T-helper 1 cell (primary cell): ENCODE measurements at regions not wholly inside any gene's neighbourhood (a gene's known extent, or its start where the extent isn't known, plus 50 kb on each side); places are given as distances from the start of the nearest gene placed in this dataset.

Experiments
- DNase-seq, 5 donors: peaks; one replicate each; pipeline ENCODE4 v3.0.0-alpha.2; 2012 to 2020

- no peak for DNase-seq
Measured at GRCh38 chr12:126537961-126538530, 1472.8 kb downstream of the AACS start.

GRCh38 chr12:126538888-126539287 lies 1473.7 kb downstream of the AACS start:
- DNase-seq, result no peak

DNA sequence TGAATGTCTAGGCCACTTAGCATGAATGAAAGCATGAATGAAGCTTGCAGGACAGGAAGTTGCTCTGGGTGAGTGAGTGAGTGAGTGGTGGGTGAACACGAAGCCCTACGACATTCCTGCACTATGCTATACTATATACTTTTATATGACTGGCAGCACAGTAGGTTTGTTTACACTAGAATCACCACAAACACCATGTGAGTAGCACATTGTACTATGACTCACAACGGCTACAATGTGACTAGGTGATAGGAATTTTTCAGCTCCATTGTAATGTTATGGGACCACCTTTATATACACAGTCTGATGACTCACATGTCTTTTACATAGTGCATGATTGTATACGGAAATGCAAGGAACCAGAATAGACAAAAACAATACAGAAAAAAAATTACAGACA lies 1480.2 kb downstream of the AACS start:
- DNase-seq, result no peak

GRCh38 chr12:126547905-126548304 lies 1482.7 kb downstream of the AACS start:
- peak in 1 of 5 donors; percentile 1 for DNase-seq

- DNase-seq, result no peak
Measured at GRCh38 chr12:126551869-126552268, 1486.6 kb downstream of the AACS start.

DNA sequence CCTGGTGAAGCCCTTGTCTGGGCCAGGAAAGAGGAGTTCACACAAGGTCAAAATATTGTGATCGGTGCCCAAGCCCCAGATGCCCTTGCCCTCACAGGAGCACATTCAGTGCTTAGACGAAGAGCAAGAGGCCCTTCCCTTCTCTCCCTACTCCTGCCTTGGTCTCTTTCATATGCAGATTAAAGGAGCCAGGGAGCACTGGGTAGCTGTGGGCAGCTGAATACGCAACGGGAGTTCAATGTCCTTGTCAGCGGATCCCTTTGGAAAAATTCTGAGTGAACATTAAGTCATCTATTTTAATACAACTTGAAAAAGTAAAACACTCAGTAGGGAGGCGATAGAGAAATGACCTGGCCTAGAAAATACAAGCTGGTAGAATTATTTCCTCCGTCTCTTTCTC lies 1489.4 kb downstream of the AACS start:
- no peak for DNase-seq

DNA sequence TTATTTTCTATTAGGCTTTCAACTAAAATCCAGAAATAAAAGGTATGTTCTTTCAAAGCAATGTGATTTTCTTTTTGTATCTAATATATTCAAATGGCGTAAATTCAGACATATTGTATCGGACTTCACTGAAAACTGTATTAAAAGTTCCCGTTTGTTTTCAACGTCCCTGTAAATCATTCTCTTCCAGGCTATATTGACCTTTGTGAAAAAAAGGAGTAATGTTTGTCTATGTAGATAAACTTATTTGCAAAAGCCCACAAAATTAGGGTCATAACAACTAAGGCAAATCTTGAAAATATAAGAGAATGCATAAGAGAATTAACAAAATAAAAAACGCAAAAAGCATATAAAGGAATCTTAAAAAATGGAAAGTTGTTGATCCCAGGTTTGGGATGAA lies 1492.4 kb downstream of the AACS start:
- no peak for DNase-seq

GRCh38 chr12:126558219-126558618 lies 1493.0 kb downstream of the AACS start:
- DNase-seq, result no peak

DNA sequence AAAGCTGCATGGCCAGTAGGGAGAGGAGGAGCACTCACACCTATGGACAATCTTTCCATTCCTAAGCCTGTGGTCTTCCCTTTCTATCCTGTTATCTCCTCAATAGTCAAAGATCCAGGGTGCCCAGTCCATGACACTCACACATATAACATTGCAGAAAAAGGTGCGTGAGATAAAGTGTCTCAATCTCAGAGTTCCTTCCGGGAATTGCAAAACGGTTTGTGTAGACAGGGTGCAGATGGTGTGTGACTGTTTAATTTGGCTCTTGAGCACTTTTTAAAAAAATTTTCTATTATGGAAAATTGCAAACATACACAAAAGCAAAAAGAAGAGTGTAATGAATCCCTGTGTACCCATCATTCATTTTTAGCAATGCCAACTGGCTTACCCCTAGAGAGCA lies 1493.6 kb downstream of the AACS start:
- DNase-seq, result no peak

DNA sequence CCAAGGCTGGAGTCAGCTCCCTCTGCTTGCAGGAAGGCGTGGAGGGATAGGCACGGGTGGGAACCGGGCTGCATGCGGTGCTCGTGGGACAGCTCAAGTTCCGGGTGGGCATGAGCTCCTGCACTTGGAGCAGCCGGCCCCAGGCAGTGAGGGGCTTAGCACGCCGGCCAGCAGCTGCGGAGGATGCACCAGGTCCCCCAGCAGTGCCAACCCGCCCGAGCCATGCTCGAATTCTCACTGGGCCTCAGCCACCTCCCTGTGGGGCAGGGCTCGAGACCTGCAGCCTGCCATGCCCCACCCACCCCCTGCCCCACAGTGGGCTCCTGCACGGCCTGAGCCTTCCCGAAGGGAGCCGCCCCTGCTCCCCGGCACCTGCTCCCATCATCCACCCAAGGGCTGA lies 1501.8 kb downstream of the AACS start:
- DNase-seq, result no peak

DNA sequence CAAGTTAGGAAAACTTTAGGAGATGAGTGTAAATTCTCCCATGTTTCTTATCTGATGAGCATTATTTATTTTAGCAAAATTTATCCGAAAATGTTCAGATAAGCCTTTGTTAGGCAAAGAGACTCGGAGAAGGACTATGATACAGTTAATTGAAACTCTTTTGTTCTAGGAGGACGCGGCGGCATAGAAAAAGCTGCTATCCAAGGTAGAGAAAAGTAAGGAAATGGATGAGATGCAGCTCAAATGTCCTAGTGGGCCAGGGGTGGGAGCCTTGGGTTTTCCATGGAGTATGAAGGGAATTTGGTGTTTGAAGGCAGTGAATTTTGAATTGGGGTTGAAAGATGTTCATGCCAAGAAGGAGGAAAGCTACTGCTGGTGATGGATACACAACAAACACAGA lies 1504.5 kb downstream of the AACS start:
- DNase-seq, result no peak

GRCh38 chr12:126570566-126570965 lies 1505.3 kb downstream of the AACS start:
- no peak for DNase-seq

GRCh38 chr12:126572170-126572569 lies 1506.9 kb downstream of the AACS start:
- DNase-seq, result peak in 1 of 5 donors; percentile 17

GRCh38 chr12:126581655-126582054 lies 1516.4 kb downstream of the AACS start:
- DNase-seq, result no peak

DNA sequence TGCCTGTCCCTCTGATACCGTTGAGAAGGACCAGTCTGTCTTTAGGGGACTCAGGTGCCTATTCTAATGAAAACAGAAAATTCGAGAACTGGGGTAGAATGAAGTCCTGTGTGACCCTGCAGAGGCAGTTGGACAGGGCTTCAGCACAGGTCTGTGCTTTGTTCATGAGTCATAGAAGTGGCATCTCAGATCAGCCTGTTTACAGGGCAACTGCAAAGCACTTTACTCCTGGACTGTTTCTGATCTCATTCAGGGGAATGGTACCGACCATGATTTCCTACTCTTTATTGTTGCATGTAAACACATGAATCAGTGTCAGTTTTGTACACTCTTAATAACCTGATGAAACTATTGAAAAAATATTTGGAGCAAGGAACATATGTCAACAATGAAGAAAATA lies 1517.0 kb downstream of the AACS start:
- DNase-seq, result no peak

GRCh38 chr12:126588586-126589249 lies 1523.5 kb downstream of the AACS start:
- peak in 1 of 5 donors; percentile 81 for DNase-seq

DNA sequence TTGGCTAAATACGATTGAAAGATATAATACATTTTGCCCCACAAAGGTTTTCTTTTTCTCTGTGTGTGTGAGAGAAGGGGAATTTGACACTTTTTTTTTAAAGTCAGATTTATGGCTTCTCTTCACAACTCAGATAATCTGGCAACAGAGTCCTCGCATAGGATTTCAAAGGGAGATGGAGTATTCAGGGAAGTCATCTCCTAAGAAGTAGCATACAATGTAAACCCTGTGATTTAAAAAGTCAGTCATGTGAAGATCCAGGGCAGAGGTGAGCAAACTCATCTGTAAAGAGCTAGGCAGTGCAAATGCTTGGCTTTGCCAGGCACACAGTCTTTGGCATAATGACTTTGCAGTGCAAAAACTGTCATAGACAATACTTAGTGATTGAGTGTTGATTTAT lies 1526.3 kb downstream of the AACS start:
- DNase-seq, result no peak

DNA sequence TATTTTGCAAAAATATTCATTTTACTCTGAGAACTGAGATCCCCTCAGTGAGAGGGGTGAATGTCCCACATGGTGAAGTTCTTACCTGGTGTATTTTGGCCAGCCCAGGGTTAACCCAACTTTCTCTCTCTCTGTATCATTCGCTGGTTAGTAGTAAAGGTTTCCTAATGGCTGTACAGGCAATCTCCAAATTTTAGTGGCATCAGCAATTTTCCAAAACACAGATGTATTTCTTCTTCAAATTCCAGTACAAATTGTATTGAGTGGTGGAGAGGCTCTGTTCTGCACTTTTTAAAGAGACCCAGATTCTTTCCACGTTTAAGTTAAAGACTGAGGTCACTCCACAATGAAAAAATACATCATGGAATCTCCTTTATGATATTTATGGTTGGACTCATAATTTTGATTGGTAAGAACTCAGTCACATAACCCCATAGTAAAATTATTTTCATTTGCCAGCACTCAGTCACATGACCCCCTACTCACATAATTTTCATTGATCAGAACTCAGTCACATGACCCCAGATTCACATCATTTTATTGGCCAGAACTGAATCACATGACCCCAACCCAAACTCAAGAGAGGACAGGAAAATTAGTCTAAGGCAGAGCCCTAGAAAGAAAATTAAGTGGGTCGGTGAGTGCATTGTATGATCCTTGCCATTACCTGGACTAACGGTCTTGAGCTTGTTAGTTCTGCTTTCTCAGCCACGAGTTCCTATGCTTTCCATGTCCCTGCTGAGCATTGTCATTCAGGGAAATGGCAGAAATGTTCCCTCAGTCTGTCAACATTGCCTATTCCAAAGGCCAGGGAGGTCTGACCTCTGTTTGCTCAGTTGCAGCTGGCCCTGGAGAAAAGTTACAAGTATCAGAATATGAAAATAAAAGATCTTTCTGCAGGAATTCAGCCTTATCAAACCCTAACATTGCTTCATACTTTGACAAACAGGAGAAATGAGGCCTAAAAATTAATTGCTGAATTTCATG lies 1536.2 kb downstream of the AACS start:
- DNase-seq, result no peak

DNA sequence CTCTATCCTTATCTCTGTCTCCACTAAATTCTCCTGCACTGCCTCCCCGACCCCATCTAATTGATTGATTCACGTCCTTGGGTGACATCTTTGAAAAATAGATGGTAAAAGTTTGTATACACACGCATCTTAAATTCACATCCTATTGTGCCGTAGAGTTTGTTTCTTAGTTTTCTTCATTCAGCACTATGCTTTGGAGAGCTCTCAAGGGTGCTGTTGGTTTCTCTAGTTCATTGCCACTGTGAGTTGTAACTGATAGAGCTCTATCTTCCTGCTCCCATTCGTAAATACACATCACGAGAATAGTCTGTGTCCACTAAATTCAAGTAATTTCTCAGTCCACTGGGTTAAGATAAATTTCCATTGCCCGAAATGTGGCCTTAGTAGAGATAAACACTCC lies 1537.4 kb downstream of the AACS start:
- DNase-seq, result no peak

GRCh38 chr12:126607157-126607556 lies 1541.9 kb downstream of the AACS start:
- DNase-seq, result no peak

DNA sequence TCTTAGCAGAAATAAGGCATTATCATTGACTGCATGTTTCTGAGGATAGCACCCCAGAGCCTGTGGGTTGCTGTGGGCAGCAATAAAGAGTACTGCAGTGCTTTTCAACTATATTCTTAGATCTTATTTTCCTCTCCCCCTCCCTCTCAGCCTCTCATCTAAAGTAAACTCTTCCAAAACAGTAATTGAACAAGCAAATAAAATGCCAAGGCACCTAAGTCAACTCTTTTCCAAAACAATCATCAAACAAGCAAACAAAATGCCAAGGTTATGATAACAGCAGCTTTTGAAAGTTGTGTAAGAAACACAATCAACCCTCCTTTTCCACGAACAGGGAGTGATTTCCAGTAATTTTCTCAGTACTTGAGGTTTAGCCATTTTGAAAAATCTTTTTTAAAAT lies 1542.6 kb downstream of the AACS start:
- DNase-seq, result no peak

DNA sequence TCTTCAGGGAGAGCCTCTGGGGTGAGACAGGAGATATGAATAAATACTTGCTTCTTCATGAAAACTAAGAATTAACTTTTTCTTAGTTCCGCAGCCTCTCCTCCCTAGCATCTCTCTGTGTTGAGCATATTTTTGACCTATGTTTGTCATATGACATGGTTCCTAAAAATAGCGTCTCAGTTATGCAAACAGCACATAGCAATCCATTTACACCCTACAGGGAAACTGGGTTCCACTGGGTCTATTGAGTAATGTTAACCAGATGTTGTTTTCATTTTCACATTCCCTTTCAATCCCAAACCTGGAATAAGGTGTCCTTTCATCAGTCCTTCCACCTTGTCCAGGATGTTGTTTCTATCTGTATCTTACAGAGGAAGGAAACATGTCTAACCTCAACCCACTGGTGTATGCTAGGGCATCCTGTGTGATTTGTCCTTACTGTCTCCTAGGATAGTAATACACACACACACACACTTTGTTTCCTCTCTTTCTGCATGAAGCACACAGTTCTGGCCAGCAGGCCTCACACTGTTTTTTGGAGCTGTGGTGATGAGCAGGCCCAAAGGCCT lies 1543.5 kb downstream of the AACS start:
- peak in 1 of 5 donors; percentile 2 for DNase-seq

DNA sequence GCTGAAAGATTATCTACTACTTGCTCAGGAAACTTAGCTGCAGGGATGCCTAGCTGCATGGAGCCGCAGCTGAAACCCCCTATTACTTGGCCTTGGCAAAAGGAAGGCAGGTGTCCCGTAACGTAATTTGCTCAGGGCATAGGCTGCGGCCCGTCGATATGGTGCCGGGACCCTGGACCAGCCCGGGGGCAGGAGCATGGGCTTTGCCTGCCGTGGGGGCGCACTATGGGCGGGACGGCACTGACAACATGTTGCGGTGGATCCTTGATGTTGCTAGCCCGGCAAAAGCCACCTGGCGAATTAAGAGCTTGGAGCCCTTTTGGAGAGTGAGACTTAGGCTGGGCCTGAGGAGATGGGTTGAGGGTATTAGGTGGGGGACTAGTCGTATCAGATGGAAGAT lies 1551.2 kb downstream of the AACS start:
- no peak for DNase-seq
